ENCODE measurements at regions not wholly inside any gene's neighbourhood (a gene's known extent, or its start where the extent isn't known, plus 50 kb on each side); places are given as distances from the start of the nearest gene placed in this dataset.

- Histone ChIP-seq H3K4me3 (ENCODE audit: severe bottlenecking) (no peak overlapping the region), H3K27ac (ENCODE audit: poor library complexity, severe bottlenecking) (no peak overlapping the region), H3K4me1 (ENCODE audit: insufficient read depth, poor library complexity, severe bottlenecking) (no peaks in the 10 kb centered on the region), H3K9me3 (ENCODE audit: severe bottlenecking) (no peaks in the 10 kb centered on the region), H3K27me3 (ENCODE audit: insufficient read depth, poor library complexity, severe bottlenecking) (peaks cover 9% of the 10 kb centered on the region), H3K36me3 (ENCODE audit: low read depth) (no peaks in the 10 kb centered on the region)
- DNase-seq (ENCODE audit: low spot score) (no peak), ATAC-seq (ENCODE audit: low read depth) (no peak)
- TF ChIP-seq CTCF (IDR thresholded peaks at IDR 0.05; ENCODE audit: poor library complexity, severe bottlenecking), result no peak
Measured at GRCh38 chr1:38287036-38287435, 240.4 kb upstream of the POU3F1 start.

- TF ChIP-seq CTCF (IDR thresholded peaks at IDR 0.05; ENCODE audit: poor library complexity, severe bottlenecking), result no peak
- H3K9me3 ChIP-seq (ENCODE audit: severe bottlenecking), result no peaks in the 10 kb centered on the region
- peaks cover 6% of the 10 kb centered on the region for H3K27me3 ChIP-seq (ENCODE audit: insufficient read depth, poor library complexity, severe bottlenecking)
- DNase-seq (ENCODE audit: low spot score) (no peak), ATAC-seq (ENCODE audit: low read depth) (no peak)
- no peak overlapping the region for H3K4me3 ChIP-seq (ENCODE audit: severe bottlenecking)
- no peak overlapping the region for H3K27ac ChIP-seq (ENCODE audit: poor library complexity, severe bottlenecking)
- H3K4me1 ChIP-seq (ENCODE audit: insufficient read depth, poor library complexity, severe bottlenecking), result no peaks in the 10 kb centered on the region
- no peaks in the 10 kb centered on the region for H3K36me3 ChIP-seq (ENCODE audit: low read depth)
Measured at GRCh38 chr1:38285807-38286530, 239.4 kb upstream of the POU3F1 start.

- no peak for ATAC-seq (ENCODE audit: low read depth)
- Histone ChIP-seq H3K27ac (ENCODE audit: poor library complexity, severe bottlenecking) (no peak overlapping the region), H3K36me3 (ENCODE audit: low read depth) (no peaks in the 10 kb centered on the region), H3K27me3 (ENCODE audit: insufficient read depth, poor library complexity, severe bottlenecking) (peaks cover 2% of the 10 kb centered on the region), H3K4me3 (ENCODE audit: severe bottlenecking) (no peak overlapping the region), H3K9me3 (ENCODE audit: severe bottlenecking) (no peaks in the 10 kb centered on the region), H3K4me1 (ENCODE audit: insufficient read depth, poor library complexity, severe bottlenecking) (no peaks in the 10 kb centered on the region)
- no peak for TF ChIP-seq CTCF (IDR thresholded peaks at IDR 0.05; ENCODE audit: poor library complexity, severe bottlenecking)
- DNase-seq (ENCODE audit: low spot score), result no peak
Measured at GRCh38 chr1:38284953-38285352, 238.4 kb upstream of the POU3F1 start.

- Histone ChIP-seq H3K36me3 (ENCODE audit: low read depth) (no peaks in the 10 kb centered on the region), H3K27ac (ENCODE audit: poor library complexity, severe bottlenecking) (no peak overlapping the region), H3K4me1 (ENCODE audit: insufficient read depth, poor library complexity, severe bottlenecking) (no peaks in the 10 kb centered on the region), H3K9me3 (ENCODE audit: severe bottlenecking) (no peaks in the 10 kb centered on the region), H3K27me3 (ENCODE audit: insufficient read depth, poor library complexity, severe bottlenecking) (no peaks in the 10 kb centered on the region), H3K4me3 (ENCODE audit: severe bottlenecking) (no peak overlapping the region)
- DNase-seq (ENCODE audit: low spot score) (no peak), ATAC-seq (ENCODE audit: low read depth) (no peak)
- TF ChIP-seq CTCF (IDR thresholded peaks at IDR 0.05; ENCODE audit: poor library complexity, severe bottlenecking), result no peak
Measured at GRCh38 chr1:38283696-38284470, 237.3 kb upstream of the POU3F1 start.

- Histone ChIP-seq H3K27ac (ENCODE audit: poor library complexity, severe bottlenecking) (no peak overlapping the region), H3K4me1 (ENCODE audit: insufficient read depth, poor library complexity, severe bottlenecking) (no peaks in the 10 kb centered on the region), H3K27me3 (ENCODE audit: insufficient read depth, poor library complexity, severe bottlenecking) (no peaks in the 10 kb centered on the region), H3K9me3 (ENCODE audit: severe bottlenecking) (no peaks in the 10 kb centered on the region), H3K36me3 (ENCODE audit: low read depth) (no peaks in the 10 kb centered on the region), H3K4me3 (ENCODE audit: severe bottlenecking) (no peak overlapping the region)
- DNase-seq (ENCODE audit: low spot score) (no peak), ATAC-seq (ENCODE audit: low read depth) (no peak)
- no peak for TF ChIP-seq CTCF (IDR thresholded peaks at IDR 0.05; ENCODE audit: poor library complexity, severe bottlenecking)
Measured at GRCh38 chr1:38279148-38279547, 232.6 kb upstream of the POU3F1 start.

Data from RWPE2 (cell line).